K562 (cell line): ENCODE measurements at regions not wholly inside any gene's neighbourhood (a gene's known extent, or its start where the extent isn't known, plus 50 kb on each side); places are given as distances from the start of the nearest gene placed in this dataset.

Experiments used
- ATAC-seq: fragments of 200-7000 bp; cut with Tn5 transposase; 3 replicates; pipeline ENCODE4 v1.9.1; 2020; ENCODE audit warnings: moderate library complexity
- BruUV-seq: library from RNA; stranded (reverse); fragments of 400-500 nt; replicated peaks from 2 replicates; lab custom pipeline; 2021; lab: Mats Ljungman, UMichigan
- CTCF ChIA-PET: fragments of 300-600 bp; formaldehyde crosslinking; extraction: SDS; loops from one replicate; lab custom pipeline; 2021; ENCODE audit warnings: low intra/inter-chr PET ratio; lab: Yijun Ruan, JAX
- POLR2A ChIA-PET: fragments of 300-600, 350-650 bp; sonication (Branson Sonifier 250); formaldehyde crosslinking; extraction: SDS; loops from one replicate; lab custom pipeline; 2021; ENCODE audit warnings: antibody characterized with exemption, inconsistent platforms; lab: Yijun Ruan, JAX
- DNase-seq, 4 experiments: peaks; one replicate each; pipeline versions ENCODE4 v3.0.0 to v3.0.0-alpha.2; 2011 to 2018; ENCODE audit warnings: low spot score in 3 of 4, mixed read lengths in 3 of 4; ENCODE audit errors: extremely low read depth in 1 of 4
- FAIRE-seq: peaks from 2 replicates; lab custom pipeline; 2011; peaks lifted over from hg19 to GRCh38; lab: Jason Lieb, UNC
- H2AFZ ChIP-seq: 2 replicates; pipeline ENCODE4 v1.6.0; 2011; ENCODE audit warnings: low read depth, low read length, control low read depth, inconsistent platforms
- H3K27ac ChIP-seq: fragments of 200-600 bp; 3 replicates; pipeline ENCODE4 v1.8.0; 2011; ENCODE audit warnings: low read depth, mild to moderate bottlenecking, control low read depth, inconsistent platforms, low read length, moderate library complexity, mixed read lengths; ENCODE audit errors: extremely low read depth
- H3K27me3 ChIP-seq, 2 experiments: fragments of 300-600 bp in 1 of 2; 2 replicates in 1 of 2; 3 replicates in 1 of 2; pipeline versions ENCODE4 v1.6.0 to v1.8.0; 2011; ENCODE audit warnings: inconsistent platforms in 2 of 2, low read length in 2 of 2, mild to moderate bottlenecking in 1 of 2, mixed read lengths in 1 of 2, moderate library complexity in 1 of 2; ENCODE audit not compliant: control insufficient read depth in 2 of 2, insufficient read depth in 2 of 2
- H3K36me3 ChIP-seq: fragments of 300-600 bp; 3 replicates; pipeline ENCODE4 v1.8.0; 2011; ENCODE audit warnings: mild to moderate bottlenecking, low read length, inconsistent platforms; ENCODE audit not compliant: control insufficient read depth, insufficient read depth
- H3K4me1 ChIP-seq, 2 experiments: fragments of 200-600 bp in 1 of 2; replicated peaks in 1 of 2; 2 replicates in 1 of 2; 3 replicates in 1 of 2; pipeline versions ENCODE4 v1.5.1 to v1.8.0; 2011; ENCODE audit warnings: inconsistent platforms in 2 of 2, low read length in 2 of 2, mild to moderate bottlenecking in 1 of 2, mixed read lengths in 1 of 2, moderate library complexity in 1 of 2; ENCODE audit not compliant: control insufficient read depth in 2 of 2, insufficient read depth in 2 of 2
- H3K4me2 ChIP-seq: 2 replicates; pipeline ENCODE4 v1.6.1; 2011; ENCODE audit warnings: low read length, control low read depth, inconsistent platforms, mixed read lengths; ENCODE audit not compliant: insufficient read depth
- H3K4me3 ChIP-seq: fragments of 200-600 bp; sonication (generic), shearing (Covaris generic); 2 replicates; pipeline ENCODE4 v1.5.1; 2016; ENCODE audit warnings: control low read depth, inconsistent platforms
- H3K79me2 ChIP-seq: fragments of 200-600 bp; 3 replicates; pipeline ENCODE4 v1.8.0; 2011; ENCODE audit warnings: low read length, inconsistent platforms; ENCODE audit not compliant: control insufficient read depth, insufficient read depth
- H3K9ac ChIP-seq, 2 experiments: 2 replicates each; pipeline versions ENCODE4 v1.6.0 to v1.6.1; 2011; ENCODE audit warnings: low read depth in 2 of 2, low read length in 2 of 2, control low read depth in 1 of 2, inconsistent platforms in 1 of 2, mild to moderate bottlenecking in 1 of 2, mixed read lengths in 1 of 2; ENCODE audit not compliant: insufficient read depth in 1 of 2
- H3K9me1 ChIP-seq: one replicate; pipeline ENCODE4 v1.6.0; 2011; ENCODE audit warnings: inconsistent platforms, mild to moderate bottlenecking, low read length, moderate library complexity; ENCODE audit not compliant: control insufficient read depth, insufficient read depth
- H3K9me3 ChIP-seq: replicated peaks from 2 replicates; pipeline ENCODE4 v1.5.1; 2011; ENCODE audit warnings: low read depth, low read length, inconsistent platforms; ENCODE audit not compliant: control insufficient read depth, insufficient read depth
- H4K20me1 ChIP-seq: replicated peaks from 2 replicates; pipeline ENCODE4 v1.6.1; 2011; ENCODE audit warnings: low read length, inconsistent platforms, mixed read lengths; ENCODE audit not compliant: control insufficient read depth, insufficient read depth
- ATF4 ChIP-seq: fragments of 450-650 bp; formaldehyde crosslinking; IDR thresholded peaks from 2 replicates; pipeline ENCODE4 v1.4.0; 2022; ENCODE audit warnings: mild to moderate bottlenecking, moderate library complexity
- BRF2 ChIP-seq: IDR thresholded peaks from 3 replicates; pipeline ENCODE4 v1.6.1; 2011; ENCODE audit warnings: borderline replicate concordance, mild to moderate bottlenecking; ENCODE audit not compliant: insufficient read length, insufficient read depth
- CGGBP1 ChIP-seq: fragments of 250-450 bp; sonication (Bioruptor Pico); IDR thresholded peaks from 2 replicates; pipeline ENCODE4 v1.9.0; 2021; ENCODE audit warnings: mild to moderate bottlenecking
- CREBBP ChIP-seq: IDR thresholded peaks from one replicate; pipeline ENCODE4 v1.6.1; 2012; ENCODE audit warnings: low read depth, mild to moderate bottlenecking, control low read depth, inconsistent platforms, low read length
- ELF4 ChIP-seq: fragments of 450-650 bp; formaldehyde crosslinking; IDR thresholded peaks from 2 replicates; pipeline ENCODE4 v1.4.0; 2022; ENCODE audit warnings: missing genetic modification characterization
- HNRNPK ChIP-seq: fragments of 200-400 bp; formaldehyde crosslinking; IDR thresholded peaks from one replicate; pipeline ENCODE4 v1.6.1; 2018; ENCODE audit warnings: mild to moderate bottlenecking, low read depth, low read length; ENCODE audit not compliant: poor library complexity, severe bottlenecking
- MAX ChIP-seq: sonication (generic); formaldehyde crosslinking; IDR thresholded peaks from 2 replicates; pipeline ENCODE4 v1.9.0; 2022; ENCODE audit warnings: mild to moderate bottlenecking, missing genetic modification reagents
- MYC ChIP-seq, 2 experiments: fragments of 250-450 bp in 1 of 2; sonication (Bioruptor Pico) in 1 of 2; IDR thresholded peaks; 2 replicates each; pipeline versions ENCODE4 v1.5.1 to v1.6.1; 2012 to 2021; ENCODE audit warnings: low read depth in 2 of 2, borderline replicate concordance in 1 of 2, improper control_type of control experiment in 1 of 2, low read length in 1 of 2, mild to moderate bottlenecking in 1 of 2, moderate library complexity in 1 of 2
- NFE2L1 ChIP-seq: fragments of 450-650 bp; IDR thresholded peaks from 2 replicates; pipeline ENCODE4 v1.6.1; 2016; ENCODE audit warnings: missing genetic modification characterization, low read depth, mild to moderate bottlenecking, missing compliant biosample characterization, moderate library complexity, borderline replicate concordance
- PHF21A ChIP-seq: fragments of 450-650 bp; IDR thresholded peaks from 2 replicates; pipeline ENCODE4 v1.6.1; 2017; ENCODE audit warnings: low read depth, borderline replicate concordance
- PRPF4 ChIP-seq: fragments of 200-400 bp; formaldehyde crosslinking; IDR thresholded peaks from one replicate; pipeline ENCODE4 v1.6.1; 2017; ENCODE audit warnings: low read length, low read depth, mild to moderate bottlenecking; ENCODE audit not compliant: insufficient read depth, poor library complexity, severe bottlenecking
- PURB ChIP-seq: sonication (generic); formaldehyde crosslinking; IDR thresholded peaks from 2 replicates; pipeline ENCODE4 v1.9.0; 2021; ENCODE audit warnings: low read depth, mild to moderate bottlenecking, missing genetic modification reagents
- RHOXF2B ChIP-seq: fragments of 250-450 bp; sonication (Bioruptor Pico); conservative IDR thresholded peaks from 2 replicates; pipeline ENCODE4 v1.5.1; 2021
- SMAD2 ChIP-seq: fragments of 150-350 bp; IDR thresholded peaks from 2 replicates; pipeline ENCODE4 v1.6.1; 2014; ENCODE audit warnings: low read depth, mild to moderate bottlenecking, low read length
- TFAM ChIP-seq: fragments of 250-450 bp; sonication (Bioruptor Pico); conservative IDR thresholded peaks from 2 replicates; pipeline ENCODE4 v1.5.0; 2021; ENCODE audit warnings: mild to moderate bottlenecking, moderate library complexity
- USF1 ChIP-seq: sonication (generic); formaldehyde crosslinking; IDR thresholded peaks from 2 replicates; pipeline ENCODE4 v1.9.0; 2022; ENCODE audit warnings: mild to moderate bottlenecking, missing genetic modification reagents
- ZKSCAN3 ChIP-seq: fragments of 250-450 bp; sonication (Bioruptor Pico); IDR thresholded peaks from 2 replicates; pipeline ENCODE4 v1.4.0; 2020
- ZNF436 ChIP-seq: fragments of 250-450, 450-650 bp; sonication (Bioruptor Pico); formaldehyde crosslinking; IDR thresholded peaks from 2 replicates; pipeline ENCODE4 v1.7.0; 2020; ENCODE audit warnings: mild to moderate bottlenecking
- WGBS: fragments of 100-300 bp; shearing (Covaris generic); methylation state at CpG from one replicate; pipeline ENCODE4 v1.1.6; 2016; ENCODE audit warnings: low coverage, mixed read lengths; ENCODE audit not compliant: insufficient coverage; ENCODE audit errors: missing lambda C conversion rate; 5-methylcytosine and 5-hydroxymethylcytosine counted together
- in situ Hi-C: fragments of 300-500 bp; cut with MboI; formaldehyde crosslinking; loops from 4 replicates; pipeline ENCODE4 v1.15.0; 2018; ENCODE audit warnings: inconsistent platforms, mixed read lengths
- intact Hi-C: fragments of 100-400 bp; cut with micrococcal nuclease; formaldehyde crosslinking; loops from 2 replicates; pipeline ENCODE4 v1.14.2; 2022

GRCh38 chr12:124637581-124637981 lies 70.2 kb upstream of the NCOR2 start:
- no peaks in the 10 kb centered on the region for H3K36me3 ChIP-seq
- H3K79me2 ChIP-seq = no peaks in the 10 kb centered on the region
- DNase-seq = no peak
- peak overlapping the region in 1 of 2 experiments; percentile 38; a peak in 1 of 4 replicates for H3K9ac ChIP-seq
- no peak for FAIRE-seq
- no peak overlapping the region for H3K27ac ChIP-seq
- no peaks in the 10 kb centered on the region for H4K20me1 ChIP-seq
- H2AFZ ChIP-seq = no peak overlapping the region
- H3K4me1 ChIP-seq = peaks cover 27 to 29% of the 10 kb centered on the region in 2 experiments
- no peaks in the 10 kb centered on the region for H3K27me3 ChIP-seq
- no peak for ATAC-seq
- 56% methylated on average over 12 of the region's 12 CpGs for WGBS
- TF ChIP-seq NFE2L1 (tag) (no peak), ZNF436 (no peak), PRPF4 (no peak), ZKSCAN3 (CRISPR knock-in tag) (no peak), SMAD2 (no peak), RHOXF2B (CRISPR knock-in tag) (no peak), PHF21A (no peak), BRF2 (no peak), MYC (IDR thresholded peaks at IDR 0.05; ENCODE audit: low read depth, low read length) (no peak), MYC (CRISPR knock-in tag; IDR thresholded peaks at IDR 0.05; ENCODE audit: borderline replicate concordance, low read depth) (no peak), USF1 (CRISPR knock-in tag) (no peak), MAX (no peak), CREBBP (no peak), ELF4 (CRISPR knock-in tag) (no peak), HNRNPK (no peak), TFAM (CRISPR knock-in tag) (no peak), PURB (CRISPR knock-in tag) (no peak), CGGBP1 (CRISPR knock-in tag) (no peak), ATF4 (CRISPR knock-in tag) (no peak)
- POLR2A ChIA-PET = interaction anchor here (1.4 kb wide), 1 partner anchor 9 kb away, joined by 4 read pairs; no protein-coding TSS in a partner anchor
- no TSS peak for BruUV-seq
- CTCF ChIA-PET = no interaction called here
- no peak overlapping the region for H3K4me3 ChIP-seq
- no peak overlapping the region for H3K4me2 ChIP-seq
- intact Hi-C loops = no loop called here
- H3K9me1 ChIP-seq = no peaks in the 10 kb centered on the region
- H3K9me3 ChIP-seq = peaks cover 5% of the 10 kb centered on the region; the same call in 1 of the 2 replicates
- in situ Hi-C loops = no loop called here
